ENCODE measurements at regions not wholly inside any gene's neighbourhood (a gene's known extent, or its start where the extent isn't known, plus 50 kb on each side); places are given as distances from the start of the nearest gene placed in this dataset.
A peak's percentile ranks its signal among the peaks of the same experiment; 100 is the strongest.

DNA sequence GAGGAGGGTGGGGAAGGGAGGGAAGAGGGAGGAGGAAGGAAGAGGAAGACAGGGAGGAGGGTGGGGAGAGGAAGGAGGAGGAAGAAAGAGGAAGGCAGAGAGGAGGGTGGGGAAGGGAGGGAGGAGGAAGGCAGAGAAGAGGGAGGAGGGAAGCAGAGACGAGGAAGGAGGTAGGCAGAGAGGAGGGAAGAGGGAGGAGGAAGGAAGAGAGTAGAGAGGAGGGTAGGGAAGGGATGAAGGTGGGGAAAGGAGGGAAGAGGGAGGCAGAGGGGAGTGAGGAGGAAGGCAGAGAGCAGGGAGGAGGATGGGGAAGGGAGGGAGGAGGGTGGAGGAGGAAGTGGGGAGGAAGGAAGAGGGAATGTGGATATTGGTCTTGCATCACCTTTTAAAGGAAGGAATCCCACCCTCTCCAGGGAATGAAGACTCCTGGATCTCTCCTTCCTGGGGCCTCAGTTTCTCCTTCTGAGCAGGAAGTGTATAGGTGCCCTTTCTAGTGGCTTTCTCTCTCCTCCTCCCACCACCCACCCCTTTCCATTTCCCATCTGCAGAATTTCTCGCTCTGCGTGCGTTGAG, 188.9 kb upstream of the ZNF618 start:
- POLR2A ChIA-PET (ENCODE audit: partially characterized antibody): no interaction called here
- DNase-seq: no peak
- H3K4me1 Mint-ChIP-seq: peaks cover 0 to 21% (median 6%) of the 10 kb centered on the region in 4 donors
- Histone ChIP-seq H3K4me1 (ENCODE audit: insufficient read depth, low read length) (peaks cover 5% of the 10 kb centered on the region), H3K36me3 (ENCODE audit: insufficient read depth, low read length) (no peaks in the 10 kb centered on the region), H3K27me3 (ENCODE audit: insufficient read depth, low read length) (peaks cover 20% of the 10 kb centered on the region), H3K27ac (ENCODE audit: low read depth, low read length) (no peak overlapping the region), H3K4me3 (ENCODE audit: low read length in 2 of 2) (no peak overlapping the region), H3K9me3 (ENCODE audit: control insufficient read depth in 1 of 2, low read length in 2 of 2) (no peaks in the 10 kb centered on the region)
- peaks cover 0 to 4% of the 10 kb centered on the region in 2 donors for H3K36me3 Mint-ChIP-seq
- H3K4me3 Mint-ChIP-seq: peak overlapping the region in 1 of 8 donors; percentile 7
- peaks cover 0 to 4% (median 0%) of the 10 kb centered on the region in 8 donors for H3K9me3 Mint-ChIP-seq
- no peak overlapping the region for H3K27ac Mint-ChIP-seq
- CTCF ChIA-PET (ENCODE audit: partially characterized antibody): no interaction called here
- intact Hi-C loops (cut with micrococcal nuclease): no loop called here
- peaks cover 35 to 53% of the 10 kb centered on the region in 2 donors for H3K27me3 Mint-ChIP-seq

DNA sequence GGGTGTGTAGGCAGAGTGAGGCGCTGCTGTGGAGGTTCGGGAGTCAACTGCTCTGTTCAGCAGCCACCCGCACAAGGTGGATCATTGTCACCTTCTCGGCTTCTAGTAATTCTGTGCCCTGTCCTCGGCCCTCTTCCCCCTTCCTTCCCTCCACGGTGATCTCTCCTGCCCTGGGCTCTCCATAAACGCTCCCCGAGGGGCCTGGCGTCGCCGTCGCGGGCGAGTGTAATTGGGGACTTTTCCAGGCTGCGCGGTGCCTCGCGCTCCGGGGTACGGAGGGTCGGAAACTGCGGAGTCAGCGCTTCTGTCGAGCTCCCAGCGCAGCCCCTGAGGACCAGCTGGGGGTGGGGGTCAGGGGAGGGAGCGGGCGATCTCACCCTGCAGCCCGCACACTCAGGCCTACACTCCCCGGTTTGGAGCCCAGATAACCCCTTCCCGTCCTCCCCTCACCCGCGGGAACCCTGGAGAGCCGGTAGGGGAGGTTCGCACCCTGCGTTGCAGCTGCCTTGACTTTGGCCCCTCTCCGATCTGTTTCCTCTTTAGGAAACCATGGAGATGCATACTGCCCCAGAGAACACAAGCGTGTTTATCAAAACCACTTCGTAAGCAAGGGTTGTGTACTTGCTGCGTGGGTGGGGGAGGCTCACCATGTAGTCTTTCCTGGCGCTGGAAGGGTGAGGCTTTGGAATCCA, 188.3 kb upstream of the ZNF618 start:
- H3K27ac ChIP-seq (ENCODE audit: low read depth, low read length): no peak overlapping the region
- H3K4me3 ChIP-seq (ENCODE audit: low read length in 2 of 2): no peak overlapping the region
- POLR2A ChIA-PET (ENCODE audit: partially characterized antibody): no interaction called here
- Mint-ChIP-seq H3K27ac (no peak overlapping the region), H3K4me3 (peak overlapping the region in 1 of 8 donors; percentile 7), H3K4me1 (peaks cover 0 to 21% (median 6%) of the 10 kb centered on the region in 4 donors), H3K9me3 (peaks cover 0 to 4% (median 0%) of the 10 kb centered on the region in 8 donors), H3K36me3 (peaks cover 0 to 4% of the 10 kb centered on the region in 2 donors), H3K27me3 (peaks cover 34 to 54% of the 10 kb centered on the region in 2 donors)
- no peaks in the 10 kb centered on the region for H3K36me3 ChIP-seq (ENCODE audit: insufficient read depth, low read length)
- H3K9me3 ChIP-seq (ENCODE audit: control insufficient read depth in 1 of 2, low read length in 2 of 2): no peaks in the 10 kb centered on the region
- CTCF ChIA-PET (ENCODE audit: partially characterized antibody): no interaction called here
- peaks cover 5% of the 10 kb centered on the region for H3K4me1 ChIP-seq (ENCODE audit: insufficient read depth, low read length)
- intact Hi-C loops (cut with micrococcal nuclease): no loop called here
- H3K27me3 ChIP-seq (ENCODE audit: insufficient read depth, low read length): peaks cover 20% of the 10 kb centered on the region
- no peak for DNase-seq

DNA sequence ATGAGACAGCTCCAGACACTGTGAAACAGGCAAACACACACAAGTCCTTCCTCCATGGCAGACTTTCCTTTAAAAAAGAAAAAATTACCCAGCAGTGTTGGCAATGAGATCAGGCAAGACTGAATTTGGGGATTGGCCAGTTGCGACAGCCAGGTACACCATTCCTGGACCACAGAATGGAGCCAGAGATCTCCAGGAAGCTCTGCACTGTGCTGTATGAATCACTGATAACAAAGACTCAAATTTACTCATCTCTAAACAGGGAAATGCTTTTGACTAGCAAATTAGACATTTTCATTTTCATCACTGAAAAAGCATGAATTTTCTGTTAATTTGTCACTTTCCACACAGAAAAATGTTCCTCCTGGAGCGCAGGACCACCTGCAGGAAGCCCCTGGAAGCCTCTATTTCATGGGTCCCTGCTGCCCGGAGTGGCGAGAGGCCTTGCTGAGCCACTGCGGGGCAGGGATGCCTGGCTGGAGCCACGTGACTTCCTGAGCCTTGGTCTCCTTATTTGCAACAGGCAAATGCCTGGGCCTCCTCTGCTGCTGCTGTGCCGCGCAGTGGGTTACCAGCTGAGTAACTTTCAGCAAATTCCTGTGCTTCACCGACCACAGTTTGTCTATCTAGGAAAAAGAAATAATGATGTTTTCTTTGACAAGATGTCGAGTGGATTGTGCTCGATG, 185.9 kb upstream of the ZNF618 start:
- CTCF ChIA-PET (ENCODE audit: partially characterized antibody): no interaction called here
- Mint-ChIP-seq H3K4me3 (no peak overlapping the region), H3K9me3 (peaks cover 0 to 5% (median 0%) of the 10 kb centered on the region in 8 donors), H3K4me1 (peaks cover 8 to 33% (median 15%) of the 10 kb centered on the region in 4 donors), H3K27me3 (peaks cover 32 to 44% of the 10 kb centered on the region in 2 donors), H3K36me3 (peaks cover 0 to 4% of the 10 kb centered on the region in 2 donors), H3K27ac (no peak overlapping the region)
- H3K4me1 ChIP-seq (ENCODE audit: insufficient read depth, low read length): peaks cover 18% of the 10 kb centered on the region
- no peak overlapping the region for H3K4me3 ChIP-seq (ENCODE audit: low read length in 2 of 2)
- H3K27ac ChIP-seq (ENCODE audit: low read depth, low read length): no peak overlapping the region
- POLR2A ChIA-PET (ENCODE audit: partially characterized antibody): no interaction called here
- no peaks in the 10 kb centered on the region for H3K9me3 ChIP-seq (ENCODE audit: control insufficient read depth in 1 of 2, low read length in 2 of 2)
- intact Hi-C loops (cut with micrococcal nuclease): no loop called here
- H3K27me3 ChIP-seq (ENCODE audit: insufficient read depth, low read length): peaks cover 20% of the 10 kb centered on the region
- H3K36me3 ChIP-seq (ENCODE audit: insufficient read depth, low read length): no peaks in the 10 kb centered on the region
- DNase-seq: no peak

DNA sequence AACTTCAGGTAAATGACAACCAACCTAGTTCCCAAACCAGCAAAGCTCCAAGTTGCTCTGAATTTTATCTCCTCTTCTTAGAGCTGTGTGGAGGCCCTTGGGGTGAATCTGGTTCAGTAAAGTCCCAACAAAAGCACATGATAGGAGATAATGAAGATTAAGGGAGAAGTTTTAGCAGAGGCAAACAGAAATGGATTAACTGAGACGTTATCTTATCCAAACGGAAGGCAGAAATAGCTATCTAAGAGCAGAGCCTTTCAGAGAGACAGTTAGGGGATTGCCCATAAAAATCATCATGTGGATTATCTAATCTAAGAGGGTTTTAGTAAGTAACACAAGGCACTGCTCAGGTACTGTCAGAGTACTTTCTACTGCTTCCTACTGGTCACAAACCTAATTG, 183.9 kb upstream of the ZNF618 start:
- Histone ChIP-seq H3K4me1 (ENCODE audit: insufficient read depth, low read length) (peaks cover 29% of the 10 kb centered on the region), H3K27ac (ENCODE audit: low read depth, low read length) (no peak overlapping the region), H3K36me3 (ENCODE audit: insufficient read depth, low read length) (no peaks in the 10 kb centered on the region), H3K4me3 (ENCODE audit: low read length in 2 of 2) (no peak overlapping the region), H3K27me3 (ENCODE audit: insufficient read depth, low read length) (peaks cover 18% of the 10 kb centered on the region), H3K9me3 (ENCODE audit: control insufficient read depth in 1 of 2, low read length in 2 of 2) (no peaks in the 10 kb centered on the region)
- no peak for DNase-seq
- Mint-ChIP-seq H3K36me3 (no peaks in the 10 kb centered on the region), H3K27ac (no peak overlapping the region), H3K9me3 (peaks cover 0 to 15% (median 7%) of the 10 kb centered on the region in 8 donors), H3K4me1 (peaks cover 20 to 46% (median 26%) of the 10 kb centered on the region in 4 donors), H3K4me3 (no peak overlapping the region), H3K27me3 (peaks cover 26 to 30% of the 10 kb centered on the region in 2 donors)
- CTCF ChIA-PET (ENCODE audit: partially characterized antibody): interaction anchor here (1.4 kb wide), 1 partner anchor 8 kb away, joined by 4 read pairs; no protein-coding TSS in a partner anchor
- intact Hi-C loops (cut with micrococcal nuclease): no loop called here
- POLR2A ChIA-PET (ENCODE audit: partially characterized antibody): no interaction called here

DNA sequence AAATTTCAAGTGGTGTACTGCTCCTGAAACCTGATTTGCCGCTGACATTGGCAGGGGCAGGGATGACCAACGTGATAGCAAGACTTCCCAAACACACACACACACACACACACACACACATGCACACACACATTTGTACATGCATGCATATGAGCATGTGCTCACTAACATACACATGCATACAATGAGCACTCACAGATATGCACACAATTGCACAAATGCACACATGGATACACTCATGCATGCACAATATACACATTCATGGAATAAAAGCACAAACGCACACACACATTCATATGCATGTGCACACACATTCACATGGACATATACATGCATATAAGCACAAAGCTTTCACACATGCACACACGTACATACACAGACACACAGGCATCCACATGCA, 181.2 kb upstream of the ZNF618 start:
- peaks cover 0 to 3% of the 10 kb centered on the region in 2 donors for H3K36me3 Mint-ChIP-seq
- H3K9me3 ChIP-seq (ENCODE audit: control insufficient read depth in 1 of 2, low read length in 2 of 2): no peaks in the 10 kb centered on the region
- no peak overlapping the region for H3K27ac ChIP-seq (ENCODE audit: low read depth, low read length)
- peaks cover 24% of the 10 kb centered on the region for H3K4me1 ChIP-seq (ENCODE audit: insufficient read depth, low read length)
- intact Hi-C loops (cut with micrococcal nuclease): no loop called here
- peak overlapping the region in 3 of 7 donors; percentile 1 to 12 (median 11) for H3K27ac Mint-ChIP-seq
- H3K27me3 Mint-ChIP-seq: peaks cover 16 to 18% of the 10 kb centered on the region in 2 donors
- no peak for DNase-seq
- H3K4me3 ChIP-seq (ENCODE audit: low read length in 2 of 2): no peak overlapping the region
- ChIA-PET POLR2A (ENCODE audit: partially characterized antibody) (no interaction called here), CTCF (ENCODE audit: partially characterized antibody) (no interaction called here)
- H3K9me3 Mint-ChIP-seq: peaks cover 0 to 13% (median 8%) of the 10 kb centered on the region in 8 donors
- no peaks in the 10 kb centered on the region for H3K36me3 ChIP-seq (ENCODE audit: insufficient read depth, low read length)
- H3K27me3 ChIP-seq (ENCODE audit: insufficient read depth, low read length): peaks cover under 1% of the 10 kb centered on the region
- H3K4me3 Mint-ChIP-seq: peak overlapping the region in 2 of 8 donors; percentile 40 to 58
- H3K4me1 Mint-ChIP-seq: peaks cover 19 to 34% (median 26%) of the 10 kb centered on the region in 4 donors

DNA sequence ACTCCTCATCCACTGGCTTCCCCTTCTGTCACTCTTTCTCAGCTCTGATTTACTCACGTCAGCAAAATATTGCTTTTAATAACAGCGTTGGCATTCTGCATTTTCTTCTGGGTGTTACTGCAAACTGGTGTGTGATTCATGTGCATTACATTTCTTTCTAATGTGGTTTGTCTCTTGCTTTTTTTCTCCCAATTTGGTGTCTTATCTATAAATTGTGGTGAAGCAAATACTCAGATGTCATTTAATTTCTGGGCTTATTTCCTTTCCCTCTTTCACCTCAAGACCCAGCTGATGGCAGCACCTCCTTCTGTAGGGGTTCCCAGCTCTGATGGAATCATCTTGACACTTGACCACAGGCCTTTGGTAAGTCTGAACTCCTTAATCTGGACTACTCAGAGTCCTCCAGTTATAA, 180.7 kb upstream of the ZNF618 start:
- intact Hi-C loops (cut with micrococcal nuclease): no loop called here
- no peak overlapping the region for H3K27ac ChIP-seq (ENCODE audit: low read depth, low read length)
- Mint-ChIP-seq H3K4me1 (peaks cover 19 to 33% (median 26%) of the 10 kb centered on the region in 4 donors), H3K36me3 (peaks cover 0 to 3% of the 10 kb centered on the region in 2 donors), H3K4me3 (peak overlapping the region in 7 of 8 donors; percentile 1 to 66 (median 40)), H3K27ac (peak overlapping the region in 4 of 7 donors; percentile 1 to 48 (median 8)), H3K9me3 (peaks cover 0 to 14% (median 9%) of the 10 kb centered on the region in 8 donors), H3K27me3 (peaks cover 16 to 21% of the 10 kb centered on the region in 2 donors)
- ChIA-PET POLR2A (ENCODE audit: partially characterized antibody) (interaction anchor here (0.9 kb wide), 1 partner anchor 178 kb away, joined by 3 read pairs; no protein-coding TSS in a partner anchor), CTCF (ENCODE audit: partially characterized antibody) (no interaction called here)
- no peaks in the 10 kb centered on the region for H3K9me3 ChIP-seq (ENCODE audit: control insufficient read depth in 1 of 2, low read length in 2 of 2)
- no peaks in the 10 kb centered on the region for H3K36me3 ChIP-seq (ENCODE audit: insufficient read depth, low read length)
- peaks cover 24% of the 10 kb centered on the region for H3K4me1 ChIP-seq (ENCODE audit: insufficient read depth, low read length)
- H3K4me3 ChIP-seq (ENCODE audit: low read length in 2 of 2): no peak overlapping the region
- no peaks in the 10 kb centered on the region for H3K27me3 ChIP-seq (ENCODE audit: insufficient read depth, low read length)
- peak in 4 of 5 donors; percentile 49 to 63 (median 54) for DNase-seq

DNA sequence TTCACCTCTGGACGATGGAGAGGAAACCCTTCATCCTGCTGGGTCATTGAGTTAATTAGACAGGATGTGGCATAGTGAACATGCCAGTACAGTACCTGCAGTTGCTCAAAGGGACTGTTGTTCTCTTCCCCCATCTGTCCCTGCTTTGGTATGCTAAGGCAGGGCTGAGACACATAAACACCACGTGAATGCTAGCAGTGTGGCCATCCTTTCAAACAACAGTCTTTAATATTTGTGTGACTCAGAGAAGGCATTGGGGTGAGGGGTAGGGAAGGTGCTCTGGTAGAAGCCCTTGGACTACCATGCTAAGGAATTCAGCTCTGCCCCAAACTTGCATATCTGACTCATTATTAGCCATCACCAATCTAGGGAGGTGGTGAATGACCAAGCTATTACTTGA, 180.2 kb upstream of the ZNF618 start:
- Mint-ChIP-seq H3K27me3 (peaks cover 16 to 20% of the 10 kb centered on the region in 2 donors), H3K4me3 (peak overlapping the region in 5 of 8 donors; percentile 13 to 52 (median 32)), H3K27ac (peak overlapping the region in 1 of 7 donors; percentile 1), H3K9me3 (peaks cover 0 to 19% (median 9%) of the 10 kb centered on the region in 8 donors), H3K36me3 (peaks cover 0 to 3% of the 10 kb centered on the region in 2 donors), H3K4me1 (peaks cover 19 to 33% (median 25%) of the 10 kb centered on the region in 4 donors)
- ChIA-PET CTCF (ENCODE audit: partially characterized antibody) (no interaction called here), POLR2A (ENCODE audit: partially characterized antibody) (interaction anchor here (0.9 kb wide), 1 partner anchor 178 kb away, joined by 3 read pairs; no protein-coding TSS in a partner anchor)
- Histone ChIP-seq H3K4me1 (ENCODE audit: insufficient read depth, low read length) (peaks cover 24% of the 10 kb centered on the region), H3K36me3 (ENCODE audit: insufficient read depth, low read length) (no peaks in the 10 kb centered on the region), H3K27ac (ENCODE audit: low read depth, low read length) (no peak overlapping the region), H3K9me3 (ENCODE audit: control insufficient read depth in 1 of 2, low read length in 2 of 2) (no peaks in the 10 kb centered on the region), H3K4me3 (ENCODE audit: low read length in 2 of 2) (no peak overlapping the region), H3K27me3 (ENCODE audit: insufficient read depth, low read length) (no peaks in the 10 kb centered on the region)
- no peak for DNase-seq
- intact Hi-C loops (cut with micrococcal nuclease): no loop called here
